HEK293 (cell line): ENCODE measurements at regions not wholly inside any gene's neighbourhood (a gene's known extent, or its start where the extent isn't known, plus 50 kb on each side); places are given as distances from the start of the nearest gene placed in this dataset.

Experiments
- CTCF ChIA-PET: fragments of 350-600 bp; formaldehyde crosslinking; extraction: SDS; loops from one replicate; lab custom pipeline; 2021; ENCODE audit warnings: antibody characterized with exemption; lab: Yijun Ruan, JAX
- POLR2A ChIA-PET: fragments of 300-600 bp; formaldehyde crosslinking; extraction: SDS; loops from one replicate; lab custom pipeline; 2020; ENCODE audit warnings: antibody characterized with exemption, inconsistent platforms; lab: Yijun Ruan, JAX
- H3K27ac ChIP-seq: fragments of 200-500 bp; sonication (Bioruptor generic); 2 replicates; pipeline ENCODE4 v1.5.1; 2014; ENCODE audit warnings: low read depth, low read length, control low read depth, inconsistent platforms; ENCODE audit errors: extremely low read depth
- H3K36me3 ChIP-seq, 2 experiments: fragments of 200-500 bp in 1 of 2; sonication (Bioruptor generic) in 1 of 2; 1 replicate in 1 of 2; 2 replicates in 1 of 2; pipeline ENCODE4 v1.5.1; 2014 to 2017; ENCODE audit warnings: inconsistent platforms in 2 of 2, low read length in 2 of 2; ENCODE audit not compliant: control insufficient read depth in 2 of 2, insufficient read depth in 1 of 2
- H3K4me1 ChIP-seq: fragments of 200-500 bp; sonication (Bioruptor generic); 2 replicates; pipeline ENCODE4 v1.5.1; 2014; ENCODE audit warnings: mild to moderate bottlenecking, low read length, inconsistent platforms; ENCODE audit not compliant: control insufficient read depth, insufficient read depth
- H3K4me3 ChIP-seq: 2 replicates; pipeline ENCODE4 v1.5.1; 2011; ENCODE audit warnings: low read depth, mild to moderate bottlenecking, control low read depth, low read length, moderate library complexity
- H3K9me3 ChIP-seq: fragments of 200-500 bp; sonication (Bioruptor generic); 2 replicates; pipeline ENCODE4 v1.5.1; 2014; ENCODE audit warnings: low read depth, low read length, inconsistent platforms; ENCODE audit not compliant: control insufficient read depth, insufficient read depth
- BCL11A ChIP-seq: fragments of 450-650 bp; formaldehyde crosslinking; IDR thresholded peaks from 2 replicates; pipeline ENCODE4 v1.5.1; 2016; ENCODE audit warnings: low read depth, missing biosample characterization, missing genetic modification characterization
- GLIS1 ChIP-seq: fragments of 450-650 bp; formaldehyde crosslinking; IDR thresholded peaks from 2 replicates; pipeline ENCODE4 v1.5.1; 2016; ENCODE audit warnings: missing biosample characterization, missing genetic modification characterization
- PRDM4 ChIP-seq: fragments of 450-650 bp; formaldehyde crosslinking; IDR thresholded peaks from 2 replicates; pipeline ENCODE4 v1.5.1; 2017; ENCODE audit warnings: missing biosample characterization, missing genetic modification characterization
- SCRT1 ChIP-seq: fragments of 450-650 bp; formaldehyde crosslinking; IDR thresholded peaks from 2 replicates; pipeline ENCODE4 v1.5.1; 2016; ENCODE audit warnings: missing biosample characterization, missing genetic modification characterization, borderline replicate concordance
- ZBTB48 ChIP-seq: fragments of 450-650 bp; formaldehyde crosslinking; IDR thresholded peaks from 2 replicates; pipeline ENCODE4 v1.5.1; 2016; ENCODE audit warnings: missing biosample characterization, missing genetic modification characterization
- ZBTB7A ChIP-seq: fragments of 450-650 bp; formaldehyde crosslinking; IDR thresholded peaks from 2 replicates; pipeline ENCODE4 v1.5.1; 2016; ENCODE audit warnings: low read depth, missing biosample characterization, missing genetic modification characterization
- ZFHX2 ChIP-seq: fragments of 450-650 bp; formaldehyde crosslinking; conservative IDR thresholded peaks from 2 replicates; pipeline ENCODE4 v1.5.1; 2016; ENCODE audit warnings: missing biosample characterization, missing genetic modification characterization
- ZNF132 ChIP-seq: fragments of 450-650 bp; formaldehyde crosslinking; IDR thresholded peaks from 2 replicates; pipeline ENCODE4 v1.5.1; 2017; ENCODE audit warnings: missing biosample characterization, missing genetic modification characterization, borderline replicate concordance
- ZNF19 ChIP-seq: fragments of 450-650 bp; formaldehyde crosslinking; IDR thresholded peaks from 2 replicates; pipeline ENCODE4; 2016; ENCODE audit warnings: missing biosample characterization, missing genetic modification characterization, low read depth
- ZNF292 ChIP-seq: fragments of 450-650 bp; formaldehyde crosslinking; IDR thresholded peaks from 2 replicates; pipeline ENCODE4 v1.5.1; 2016; ENCODE audit warnings: low read depth, missing biosample characterization, missing genetic modification characterization, borderline replicate concordance
- ZNF416 ChIP-seq: fragments of 450-650 bp; formaldehyde crosslinking; IDR thresholded peaks from 2 replicates; pipeline ENCODE4 v1.5.1; 2016; ENCODE audit warnings: missing biosample characterization, missing genetic modification characterization
- ZNF514 ChIP-seq: fragments of 450-650 bp; formaldehyde crosslinking; IDR thresholded peaks from 2 replicates; pipeline ENCODE4 v1.5.1; 2016; ENCODE audit warnings: missing biosample characterization, missing genetic modification characterization
- ZNF544 ChIP-seq: fragments of 450-650 bp; formaldehyde crosslinking; IDR thresholded peaks from 2 replicates; pipeline ENCODE4 v1.5.0; 2017; ENCODE audit warnings: missing biosample characterization, missing genetic modification characterization
- ZNF558 ChIP-seq: fragments of 450-650 bp; formaldehyde crosslinking; IDR thresholded peaks from 2 replicates; pipeline ENCODE4 v1.5.1; 2016; ENCODE audit warnings: missing biosample characterization, missing genetic modification characterization
- ZNF585B ChIP-seq: fragments of 450-650 bp; formaldehyde crosslinking; IDR thresholded peaks from 2 replicates; pipeline ENCODE4 v1.5.1; 2016; ENCODE audit warnings: missing biosample characterization, missing genetic modification characterization
- ZNF776 ChIP-seq: fragments of 450-650 bp; formaldehyde crosslinking; IDR thresholded peaks from 2 replicates; pipeline ENCODE4 v1.5.0; 2017; ENCODE audit warnings: missing biosample characterization, missing genetic modification characterization, borderline replicate concordance
- ZNF792 ChIP-seq: fragments of 450-650 bp; formaldehyde crosslinking; IDR thresholded peaks from 2 replicates; pipeline ENCODE4 v1.5.1; 2016; ENCODE audit warnings: missing biosample characterization, missing genetic modification characterization

GRCh38 chr7:46625032-46625431 is 704.0 kb upstream of the IGFBP3 start (continued):
- TF ChIP-seq SCRT1 (tag by site-specific recombination) (no peak), ZFHX2 (tag by site-specific recombination) (no peak), ZNF776 (tag by site-specific recombination) (no peak), ZNF544 (tag by site-specific recombination) (no peak)

- TF ChIP-seq BCL11A (tag by site-specific recombination) (no peak), ZNF792 (tag by site-specific recombination) (no peak), PRDM4 (tag by site-specific recombination) (no peak), ZNF19 (tag by site-specific recombination) (no peak), ZBTB7A (no peak), ZNF558 (tag by site-specific recombination) (no peak)
- TF ChIP-seq, all 188 proteins: peak for 0
- no peaks in the 10 kb centered on the region for H3K36me3 ChIP-seq
- POLR2A ChIA-PET = no interaction called here
- H3K27ac ChIP-seq = no peak overlapping the region
- H3K4me1 ChIP-seq = no peaks in the 10 kb centered on the region
- no peak overlapping the region for H3K4me3 ChIP-seq
- CTCF ChIA-PET = no interaction called here
- H3K9me3 ChIP-seq = no peaks in the 10 kb centered on the region
Measured at GRCh38 chr7:46622251-46622650, 701.2 kb upstream of the IGFBP3 start.

- CTCF ChIA-PET = interaction anchor here (1.2 kb wide), 1 partner anchor 696 kb away, joined by 3 read pairs; no protein-coding TSS in a partner anchor
- no peak for TF ChIP-seq ZNF132
- TF ChIP-seq ZBTB48 (tag by site-specific recombination) = no peak
- no peak for TF ChIP-seq ZNF416 (tag by site-specific recombination)
- TF ChIP-seq ZNF292 = no peak
- no peak for TF ChIP-seq ZNF585B (tag by site-specific recombination)
- TF ChIP-seq, all 188 proteins: peak for 0
- Histone ChIP-seq H3K9me3 (no peaks in the 10 kb centered on the region), H3K4me1 (no peaks in the 10 kb centered on the region), H3K36me3 (no peaks in the 10 kb centered on the region), H3K27ac (no peak overlapping the region), H3K4me3 (no peak overlapping the region)
- POLR2A ChIA-PET = no interaction called here
Measured at GRCh38 chr7:46619723-46620310, 698.7 kb upstream of the IGFBP3 start.

- no peak for TF ChIP-seq ZNF514 (tag by site-specific recombination)
- TF ChIP-seq GLIS1 (tag by site-specific recombination) = peak; percentile 37; the same call in 1 of the 2 replicates
- no peaks in the 10 kb centered on the region for H3K4me1 ChIP-seq
- H3K27ac ChIP-seq = no peak overlapping the region
- no peak overlapping the region for H3K4me3 ChIP-seq
- ChIA-PET POLR2A (no interaction called here), CTCF (no interaction called here)
- H3K36me3 ChIP-seq = no peaks in the 10 kb centered on the region
- no peaks in the 10 kb centered on the region for H3K9me3 ChIP-seq
Measured at GRCh38 chr7:46616636-46617035, 695.6 kb upstream of the IGFBP3 start.
